Neuronal stem cell (in vitro differentiated cells): ENCODE measurements at regions not wholly inside any gene's neighbourhood (a gene's known extent, or its start where the extent isn't known, plus 50 kb on each side); places are given as distances from the start of the nearest gene placed in this dataset.

Experiments
- DNase-seq: peaks from one replicate; pipeline ENCODE4 v3.0.0-alpha.2; 2013; ENCODE audit warnings: low spot score
- H2AFZ ChIP-seq: one replicate; pipeline ENCODE4 v1.6.1; 2013; ENCODE audit warnings: mild to moderate bottlenecking, low read length, inconsistent platforms
- H2AK5ac ChIP-seq: 2 replicates; pipeline ENCODE4 v1.6.1; 2013; ENCODE audit warnings: low read depth, mild to moderate bottlenecking, inconsistent platforms, low read length, moderate library complexity, mixed read lengths
- H2BK120ac ChIP-seq: 2 replicates; pipeline ENCODE4 v1.6.1; 2013; ENCODE audit warnings: low read depth, mild to moderate bottlenecking, inconsistent platforms, low read length, moderate library complexity, mixed read lengths
- H2BK12ac ChIP-seq: one replicate; pipeline ENCODE4 v1.6.1; 2013; ENCODE audit warnings: low read length, inconsistent platforms
- H2BK15ac ChIP-seq: 2 replicates; pipeline ENCODE4 v1.6.1; 2013; ENCODE audit warnings: mild to moderate bottlenecking, low read length, inconsistent platforms, mixed read lengths
- H2BK5ac ChIP-seq: one replicate; pipeline ENCODE4 v1.6.1; 2013; ENCODE audit warnings: inconsistent platforms, mild to moderate bottlenecking, low read length, moderate library complexity
- H3K14ac ChIP-seq: one replicate; pipeline ENCODE4 v1.6.1; 2013; ENCODE audit warnings: low read length, inconsistent platforms
- H3K18ac ChIP-seq: 2 replicates; pipeline ENCODE4 v1.6.1; 2013; ENCODE audit warnings: low read length, inconsistent platforms
- H3K23ac ChIP-seq: 2 replicates; pipeline ENCODE4 v1.6.1; 2013; ENCODE audit warnings: low read depth, mild to moderate bottlenecking, mixed read lengths, low read length, inconsistent platforms; ENCODE audit not compliant: poor library complexity
- H3K27ac ChIP-seq: replicated peaks from 3 replicates; pipeline ENCODE4 v1.5.1; 2013; ENCODE audit warnings: low read length, inconsistent platforms
- H3K27me3 ChIP-seq, 3 experiments: 2 replicates each; pipeline ENCODE4 v1.6.1; 2013; ENCODE audit warnings: low read length in 3 of 3, mild to moderate bottlenecking in 2 of 3, inconsistent platforms in 1 of 3, low read depth in 1 of 3, mixed read lengths in 1 of 3, moderate library complexity in 1 of 3; ENCODE audit not compliant: control insufficient read depth in 3 of 3, insufficient read depth in 3 of 3
- H3K36me3 ChIP-seq, 2 donors: replicated peaks in 1 of 2; 2 replicates each; pipeline ENCODE4 v1.6.1; 2013; ENCODE audit warnings: low read length in 2 of 2; ENCODE audit not compliant: control insufficient read depth in 2 of 2, insufficient read depth in 2 of 2
- H3K4ac ChIP-seq: 2 replicates; pipeline ENCODE4 v1.6.1; 2013; ENCODE audit warnings: inconsistent platforms, mild to moderate bottlenecking, low read length, moderate library complexity
- H3K4me1 ChIP-seq, 2 donors: 1 replicate in 1 of 2; 2 replicates in 1 of 2; pipeline ENCODE4 v1.6.1; 2013; ENCODE audit warnings: low read length in 2 of 2, low read depth in 1 of 2; ENCODE audit not compliant: control insufficient read depth in 2 of 2, insufficient read depth in 1 of 2
- H3K4me2 ChIP-seq: one replicate; pipeline ENCODE4 v1.6.1; 2013; ENCODE audit warnings: mild to moderate bottlenecking, low read length, inconsistent platforms; ENCODE audit not compliant: insufficient read depth, poor library complexity, severe bottlenecking
- H3K4me3 ChIP-seq, 2 donors: 2 replicates each; pipeline ENCODE4 v1.5.1; 2013; ENCODE audit warnings: low read length in 2 of 2, mild to moderate bottlenecking in 2 of 2, inconsistent platforms in 1 of 2, moderate library complexity in 1 of 2
- H3K79me1 ChIP-seq: one replicate; pipeline ENCODE4 v1.6.1; 2013; ENCODE audit warnings: low read depth, mild to moderate bottlenecking, inconsistent platforms, low read length, moderate library complexity
- H3K9ac ChIP-seq: one replicate; pipeline ENCODE4 v1.6.1; 2013; ENCODE audit warnings: mild to moderate bottlenecking, low read depth, low read length, inconsistent platforms; ENCODE audit not compliant: poor library complexity
- H3K9me3 ChIP-seq, 2 donors: replicated peaks in 1 of 2; 2 replicates each; pipeline versions ENCODE3 to v1.6.1; 2013; ENCODE audit warnings: low read length in 2 of 2, mild to moderate bottlenecking in 2 of 2, inconsistent platforms in 1 of 2, low read depth in 1 of 2, mixed read lengths in 1 of 2, moderate library complexity in 1 of 2; ENCODE audit not compliant: control insufficient read depth in 2 of 2, insufficient read depth in 1 of 2
- H4K8ac ChIP-seq: one replicate; pipeline ENCODE4 v1.6.1; 2013; ENCODE audit warnings: low read depth, mild to moderate bottlenecking, inconsistent platforms, low read length, moderate library complexity
- H4K91ac ChIP-seq: one replicate; pipeline ENCODE4 v1.6.1; 2013; ENCODE audit warnings: low read length, low read depth, mild to moderate bottlenecking, inconsistent platforms; ENCODE audit not compliant: poor library complexity
- whole genome bisulfite sequencing, 2 donors: extraction: QIAGEN DNeasy Blood & Tissue Kit; methylation state at CpG; one replicate each; pipeline ENCODE4 v1.1.7; 2013; ENCODE audit warnings: missing lambda C conversion rate in 2 of 2, mixed read lengths in 1 of 2; ENCODE audit not compliant: insufficient read length in 2 of 2, insufficient replicate concordance in 1 of 2; ENCODE audit errors: extremely low coverage in 2 of 2; 5-methylcytosine and 5-hydroxymethylcytosine counted together

GRCh38 chr9:75228893-75229292 is 140.6 kb downstream of the OSTF1 start:
- H3K4me2 ChIP-seq, result no peak overlapping the region
- no peak overlapping the region for H2BK15ac ChIP-seq
- H2AFZ ChIP-seq, result no peak overlapping the region
- H3K23ac ChIP-seq, result no peak overlapping the region
- H4K91ac ChIP-seq, result no peak overlapping the region
- H3K36me3 ChIP-seq, result no peaks in the 10 kb centered on the region
- no peaks in the 10 kb centered on the region for H3K79me1 ChIP-seq
- DNase-seq, result no peak
- no peak overlapping the region for H4K8ac ChIP-seq
- H3K27ac ChIP-seq, result no peak overlapping the region
- no peaks in the 10 kb centered on the region for H3K27me3 ChIP-seq
- H3K14ac ChIP-seq, result no peak overlapping the region
- H3K18ac ChIP-seq, result no peak overlapping the region
- H3K9ac ChIP-seq, result no peak overlapping the region
- H2AK5ac ChIP-seq, result no peak overlapping the region
- no CpG with 5 or more reads among the region's 3 CpGs for WGBS, 2 donors
- H2BK5ac ChIP-seq, result no peak overlapping the region
- H2BK12ac ChIP-seq, result no peak overlapping the region
- no peak overlapping the region for H3K4me3 ChIP-seq
- H3K9me3 ChIP-seq, result no peaks in the 10 kb centered on the region
- H3K4ac ChIP-seq, result no peak overlapping the region
- H3K4me1 ChIP-seq, result peaks cover 0 to 1% of the 10 kb centered on the region in 2 donors
- no peak overlapping the region for H2BK120ac ChIP-seq

- Histone ChIP-seq H3K4ac (no peak overlapping the region), H3K27me3 (no peaks in the 10 kb centered on the region), H3K4me2 (no peak overlapping the region), H4K8ac (no peak overlapping the region), H2BK5ac (no peak overlapping the region), H2BK12ac (no peak overlapping the region), H2AK5ac (no peak overlapping the region), H3K36me3 (no peaks in the 10 kb centered on the region), H4K91ac (no peak overlapping the region), H3K27ac (no peak overlapping the region), H3K4me1 (peaks cover 0 to 1% of the 10 kb centered on the region in 2 donors), H3K4me3 (no peak overlapping the region), H2BK120ac (no peak overlapping the region), H3K23ac (no peak overlapping the region), H3K14ac (no peak overlapping the region), H2AFZ (no peak overlapping the region), H3K18ac (no peak overlapping the region), H2BK15ac (no peak overlapping the region), H3K79me1 (no peaks in the 10 kb centered on the region), H3K9me3 (peaks cover 0 to under 1% of the 10 kb centered on the region in 2 donors), H3K9ac (no peak overlapping the region)
- no peak for DNase-seq
- no CpG with 5 or more reads among the region's 5 CpGs for WGBS, 2 donors
These were observed 141.5 kb downstream of the OSTF1 start for GRCh38 chr9:75229605-75230332.

GRCh38 chr9:75230469-75230868 is 142.2 kb downstream of the OSTF1 start:
- WGBS, 2 donors, result no CpG with 5 or more reads among the region's 3 CpGs
- Histone ChIP-seq H3K27me3 (no peaks in the 10 kb centered on the region), H3K4me3 (no peak overlapping the region), H3K4me2 (no peak overlapping the region), H4K8ac (no peak overlapping the region), H2BK120ac (no peak overlapping the region), H2BK15ac (no peak overlapping the region), H4K91ac (no peak overlapping the region), H3K4me1 (peaks cover 0 to 1% of the 10 kb centered on the region in 2 donors), H2BK5ac (no peak overlapping the region), H3K14ac (no peak overlapping the region), H3K9me3 (peaks cover 0 to 2% of the 10 kb centered on the region in 2 donors), H3K18ac (no peak overlapping the region), H3K27ac (no peak overlapping the region), H3K4ac (no peak overlapping the region), H2AK5ac (no peak overlapping the region), H3K79me1 (no peaks in the 10 kb centered on the region), H3K36me3 (no peaks in the 10 kb centered on the region), H3K23ac (no peak overlapping the region), H2AFZ (no peak overlapping the region), H3K9ac (no peak overlapping the region), H2BK12ac (no peak overlapping the region)
- DNase-seq, result no peak

- no peak overlapping the region for H2BK15ac ChIP-seq
- no peaks in the 10 kb centered on the region for H3K79me1 ChIP-seq
- no peak overlapping the region for H2BK12ac ChIP-seq
- no peak overlapping the region for H2BK120ac ChIP-seq
- H3K4ac ChIP-seq, result no peak overlapping the region
- no peak overlapping the region for H3K4me3 ChIP-seq
- no peak overlapping the region for H3K14ac ChIP-seq
- H3K9me3 ChIP-seq, result peaks cover 0 to 8% of the 10 kb centered on the region in 2 donors
- H2BK5ac ChIP-seq, result no peak overlapping the region
- no peak overlapping the region for H4K8ac ChIP-seq
- no peak overlapping the region for H3K4me2 ChIP-seq
- no peak overlapping the region for H3K9ac ChIP-seq
- no peak for DNase-seq
- no peak overlapping the region for H2AFZ ChIP-seq
- peaks cover 0 to 1% of the 10 kb centered on the region in 2 donors for H3K4me1 ChIP-seq
- no CpG with 5 or more reads among the region's 2 CpGs for WGBS, 2 donors
- H3K27me3 ChIP-seq, result no peaks in the 10 kb centered on the region
- no peak overlapping the region for H3K23ac ChIP-seq
- no peak overlapping the region for H3K18ac ChIP-seq
- H4K91ac ChIP-seq, result no peak overlapping the region
- no peaks in the 10 kb centered on the region for H3K36me3 ChIP-seq
- no peak overlapping the region for H3K27ac ChIP-seq
- no peak overlapping the region for H2AK5ac ChIP-seq
These were observed 142.9 kb downstream of the OSTF1 start for GRCh38 chr9:75231167-75231566.
